Ovary (tissue), 7 donors: ENCODE measurements at regions not wholly inside any gene's neighbourhood (a gene's known extent, or its start where the extent isn't known, plus 50 kb on each side); places are given as distances from the start of the nearest gene placed in this dataset.

Experiments
- DNase-seq, 5 donors: peaks; one replicate each; pipeline ENCODE4 v3.0.0-alpha.2; 2019 to 2020
- H3K27ac ChIP-seq, 2 donors: fragments of 200-600 bp; one replicate each; pipeline versions ENCODE4 v1.5.1 to v1.8.0; 2019 to 2022
- H3K27me3 ChIP-seq: fragments of 200-600 bp; one replicate; pipeline ENCODE4 v1.8.0; 2022
- H3K36me3 ChIP-seq: fragments of 200-600 bp; sonication (generic); one replicate; pipeline ENCODE4 v1.5.1; 2019
- H3K4me1 ChIP-seq: one replicate; pipeline ENCODE4 v1.8.1; 2013; ENCODE audit warnings: mild to moderate bottlenecking, moderate library complexity; ENCODE audit not compliant: insufficient read depth
- H3K4me3 ChIP-seq: fragments of 200-600 bp; sonication (generic); one replicate; pipeline ENCODE4 v1.5.1; 2017
- H3K9me3 ChIP-seq, 2 donors: fragments of 200-600 bp in 1 of 2; sonication (generic) in 1 of 2; one replicate each; pipeline versions ENCODE4 v1.5.1 to v1.8.1; 2013 to 2019; ENCODE audit warnings: mild to moderate bottlenecking in 1 of 2, moderate library complexity in 1 of 2
- EP300 ChIP-seq: sonication (generic); formaldehyde crosslinking; IDR thresholded peaks from one replicate; pipeline ENCODE4 v1.6.1; 2017; ENCODE audit warnings: antibody characterized with exemption
- POLR2A ChIP-seq: fragments of 450-650 bp; IDR thresholded peaks from one replicate; pipeline ENCODE4 v1.6.1; 2017; ENCODE audit warnings: antibody characterized with exemption, mild to moderate bottlenecking, moderate library complexity
- WGBS, 3 donors: extraction: QIAGEN DNeasy Blood & Tissue Kit in 1 of 3; methylation state at CpG; one replicate each; pipeline versions ENCODE4 v1.1.5 to v1.1.7; 2013 to 2017; 5-methylcytosine and 5-hydroxymethylcytosine counted together
- intact Hi-C, 4 donors: fragments of 100-400 bp; cut with DNase I; formaldehyde crosslinking; loops; one replicate each; pipeline versions ENCODE4 v1.11.0 to v1.15.1; 2022 to 2023
- TF ChIP-seq, protein P1 (sequence below), 3 donors: fragments of 450-650 bp in 2 of 3; fragments of 200-600 bp in 1 of 3; IDR thresholded peaks; one replicate each; pipeline versions ENCODE4 v1.5.1 to v1.8.0; 2016 to 2022; ENCODE audit warnings: antibody characterized with exemption in 3 of 3, mild to moderate bottlenecking in 1 of 3
- donor health status: DM: no; HTN: no; CAD: no; lungs with moderate emphysema.
- donor health status: DM: no; HTN: no; CAD: no.
- donor health status: Bipolar disorder and iron deficiency.
- donor health status: DM: no; HTN: no; CAD: no.
- donor health status: DM: yes; HTN: yes; CAD: no.

DNA sequence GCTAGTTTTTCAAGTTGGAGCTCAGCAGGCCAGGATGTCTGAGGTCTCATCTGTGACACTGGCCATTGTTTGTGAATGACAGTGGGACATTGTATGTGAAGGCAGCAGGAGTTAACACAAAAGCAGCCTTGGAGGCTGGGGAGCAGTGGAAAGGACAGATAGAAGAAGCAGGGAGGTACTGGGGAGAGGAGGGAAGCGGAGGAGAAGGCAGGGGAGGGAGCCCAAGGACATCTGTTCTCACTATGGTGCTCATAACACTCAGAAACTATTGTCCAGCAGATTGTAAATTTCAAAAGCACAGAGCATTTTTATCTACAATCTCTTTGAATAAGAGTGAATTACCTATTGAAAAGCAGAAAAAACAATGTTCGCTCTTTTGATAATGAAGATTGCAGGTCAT lies 253.6 kb upstream of the DIPK2B start:
- intact Hi-C loops, result no loop called here
- no peak overlapping the region for H3K27ac ChIP-seq
- H3K4me3 ChIP-seq, result no peak overlapping the region
- no peaks in the 10 kb centered on the region for H3K4me1 ChIP-seq
- no peaks in the 10 kb centered on the region for H3K9me3 ChIP-seq
- DNase-seq, result no peak
- 73 to 79% (median 74%) methylated on average over 2 of the region's 2 CpGs for WGBS, 3 donors
- TF ChIP-seq POLR2A (no peak), EP300 (no peak)
- TF ChIP-seq, protein P1, sequence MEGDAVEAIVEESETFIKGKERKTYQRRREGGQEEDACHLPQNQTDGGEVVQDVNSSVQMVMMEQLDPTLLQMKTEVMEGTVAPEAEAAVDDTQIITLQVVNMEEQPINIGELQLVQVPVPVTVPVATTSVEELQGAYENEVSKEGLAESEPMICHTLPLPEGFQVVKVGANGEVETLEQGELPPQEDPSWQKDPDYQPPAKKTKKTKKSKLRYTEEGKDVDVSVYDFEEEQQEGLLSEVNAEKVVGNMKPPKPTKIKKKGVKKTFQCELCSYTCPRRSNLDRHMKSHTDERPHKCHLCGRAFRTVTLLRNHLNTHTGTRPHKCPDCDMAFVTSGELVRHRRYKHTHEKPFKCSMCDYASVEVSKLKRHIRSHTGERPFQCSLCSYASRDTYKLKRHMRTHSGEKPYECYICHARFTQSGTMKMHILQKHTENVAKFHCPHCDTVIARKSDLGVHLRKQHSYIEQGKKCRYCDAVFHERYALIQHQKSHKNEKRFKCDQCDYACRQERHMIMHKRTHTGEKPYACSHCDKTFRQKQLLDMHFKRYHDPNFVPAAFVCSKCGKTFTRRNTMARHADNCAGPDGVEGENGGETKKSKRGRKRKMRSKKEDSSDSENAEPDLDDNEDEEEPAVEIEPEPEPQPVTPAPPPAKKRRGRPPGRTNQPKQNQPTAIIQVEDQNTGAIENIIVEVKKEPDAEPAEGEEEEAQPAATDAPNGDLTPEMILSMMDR (IDR thresholded peaks at IDR 0.05), result no peak
- H3K36me3 ChIP-seq, result no peaks in the 10 kb centered on the region
- no peaks in the 10 kb centered on the region for H3K27me3 ChIP-seq

DNA sequence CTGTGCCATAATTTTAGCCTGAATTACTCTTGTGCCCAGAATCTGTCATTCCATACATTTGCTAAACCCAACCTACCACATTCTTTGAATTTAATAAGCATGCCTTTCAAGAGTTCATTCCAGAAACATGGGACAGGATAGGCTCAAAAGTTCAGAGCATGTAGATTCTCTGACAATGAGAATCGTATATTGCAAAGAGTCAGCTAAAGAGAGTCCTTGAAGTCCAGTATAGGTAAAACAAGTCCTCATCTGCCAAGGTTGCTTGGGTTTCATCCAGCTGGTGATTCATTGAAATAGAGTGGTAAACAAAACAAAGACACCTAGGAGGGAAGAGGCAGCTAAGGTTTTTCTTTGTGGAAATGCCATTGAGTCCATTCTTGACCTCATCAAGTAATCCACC lies 249.3 kb upstream of the DIPK2B start:
- TF ChIP-seq POLR2A, result no peak
- TF ChIP-seq, protein P1 (IDR thresholded peaks at IDR 0.05), result no peak
- no peak for TF ChIP-seq EP300
- H3K9me3 ChIP-seq, result no peaks in the 10 kb centered on the region

DNA sequence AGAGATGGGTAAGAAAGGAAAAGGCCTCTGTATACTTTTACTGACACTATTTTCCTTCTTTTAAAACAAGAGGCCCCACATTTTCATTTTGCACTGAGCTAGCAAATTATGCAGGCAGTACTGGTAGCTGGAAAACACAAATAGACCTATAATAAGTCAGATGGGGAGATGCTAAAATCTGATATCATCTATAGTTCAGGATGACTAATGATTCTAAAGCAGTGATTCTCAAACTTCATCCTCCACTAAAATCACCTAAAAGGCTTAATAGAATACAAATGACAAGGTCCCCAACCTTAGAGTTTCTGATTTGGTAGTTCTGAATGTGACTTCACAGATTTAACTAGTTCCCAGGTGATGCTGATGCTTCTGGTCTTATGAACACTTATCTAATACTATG lies 247.3 kb upstream of the DIPK2B start:
- Histone ChIP-seq H3K36me3 (no peaks in the 10 kb centered on the region), H3K27ac (no peak overlapping the region), H3K4me1 (peaks cover 2% of the 10 kb centered on the region), H3K27me3 (no peaks in the 10 kb centered on the region), H3K4me3 (no peak overlapping the region), H3K9me3 (no peaks in the 10 kb centered on the region)
- intact Hi-C loops, result no loop called here
- DNase-seq, result no peak
- TF ChIP-seq, protein P1 (IDR thresholded peaks at IDR 0.05), result no peak
- TF ChIP-seq EP300 (no peak), POLR2A (no peak)

More for the DNA sequence above, 249.3 kb upstream of the DIPK2B start:
- DNase-seq, result no peak
- no peaks in the 10 kb centered on the region for H3K36me3 ChIP-seq
- peaks cover 2% of the 10 kb centered on the region for H3K4me1 ChIP-seq
- no peak overlapping the region for H3K4me3 ChIP-seq
- intact Hi-C loops, result no loop called here
- no peaks in the 10 kb centered on the region for H3K27me3 ChIP-seq
- WGBS, 3 donors, result 62 to 63% (median 63%) methylated on average over 1 of the region's 1 CpG
- no peak overlapping the region for H3K27ac ChIP-seq

DNA sequence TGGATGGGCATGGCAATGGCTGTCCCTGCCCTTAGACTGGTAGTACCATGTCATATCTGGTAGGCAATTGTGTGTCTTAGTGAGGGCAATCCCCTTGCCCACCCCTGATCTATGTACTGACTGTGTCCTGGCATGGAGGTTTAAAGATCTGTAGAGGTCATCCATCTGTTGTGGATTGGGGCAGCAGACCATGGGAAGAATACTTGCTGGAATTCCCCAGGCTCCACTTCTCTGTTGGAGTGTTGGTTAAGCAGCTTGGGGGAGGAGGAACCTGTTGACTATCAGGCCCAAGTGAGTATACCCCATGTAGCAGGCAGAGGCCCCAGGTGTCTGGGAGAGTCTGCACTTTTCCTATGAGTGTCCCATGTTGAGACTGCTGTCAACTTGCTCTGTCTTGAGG lies 246.7 kb upstream of the DIPK2B start:
- H3K9me3 ChIP-seq, result no peaks in the 10 kb centered on the region
- no peak for TF ChIP-seq POLR2A
- TF ChIP-seq, protein P1 (IDR thresholded peaks at IDR 0.05), result no peak
- H3K27ac ChIP-seq, result no peak overlapping the region
- intact Hi-C loops, result no loop called here
- no peak overlapping the region for H3K4me3 ChIP-seq
- H3K27me3 ChIP-seq, result no peaks in the 10 kb centered on the region
- DNase-seq, result no peak
- H3K36me3 ChIP-seq, result no peaks in the 10 kb centered on the region
- H3K4me1 ChIP-seq, result peaks cover 2% of the 10 kb centered on the region
